Neural cell (in vitro differentiated cells): ENCODE measurements at regions not wholly inside any gene's neighbourhood (a gene's known extent, or its start where the extent isn't known, plus 50 kb on each side); places are given as distances from the start of the nearest gene placed in this dataset.

Experiments used
- H2AFZ ChIP-seq: fragments of 200-600, 300-800 bp; sonication (generic), shearing (Covaris generic); 2 replicates; pipeline ENCODE4 v1.6.0; 2014; ENCODE audit warnings: low read depth, mild to moderate bottlenecking, antibody characterized with exemption, low read length, moderate library complexity
- H3F3A ChIP-seq: fragments of 200-600 bp; shearing (Covaris generic); 2 replicates; pipeline ENCODE4 v1.6.1; 2016; ENCODE audit warnings: mild to moderate bottlenecking, moderate library complexity, mixed read lengths, antibody characterized with exemption, low read length; ENCODE audit not compliant: insufficient read depth, poor library complexity, severe bottlenecking
- H3K27ac ChIP-seq: fragments of 200-600, 300-800 bp; sonication (generic), shearing (Covaris generic); 2 replicates; pipeline ENCODE4 v1.5.1; 2014; ENCODE audit warnings: mild to moderate bottlenecking, low read length, moderate library complexity
- H3K27me3 ChIP-seq: fragments of 300-800, 200-600 bp; sonication (generic), shearing (Covaris generic); 2 replicates; pipeline ENCODE4 v1.6.0; 2014; ENCODE audit warnings: mild to moderate bottlenecking, low read depth, low read length, moderate library complexity; ENCODE audit not compliant: insufficient read depth
- H3K36me3 ChIP-seq: fragments of 300-800, 200-600 bp; sonication (generic), shearing (Covaris generic); 2 replicates; pipeline ENCODE4 v1.5.1; 2014; ENCODE audit warnings: mild to moderate bottlenecking, antibody characterized with exemption, low read length, moderate library complexity; ENCODE audit not compliant: insufficient read depth
- H3K4me2 ChIP-seq: fragments of 300-800, 200-600 bp; sonication (generic), shearing (Covaris generic); 2 replicates; pipeline ENCODE4 v1.6.0; 2014; ENCODE audit warnings: mild to moderate bottlenecking, low read length
- H3K4me3 ChIP-seq: fragments of 300-800, 200-600 bp; sonication (generic), shearing (Covaris generic); 2 replicates; pipeline ENCODE4 v1.5.1; 2014; ENCODE audit warnings: mild to moderate bottlenecking, low read length, moderate library complexity
- H3K79me2 ChIP-seq: fragments of 200-600 bp; shearing (Covaris generic); replicated peaks from 2 replicates; pipeline ENCODE4 v1.6.0; 2014; ENCODE audit warnings: mild to moderate bottlenecking, low read length, moderate library complexity; ENCODE audit not compliant: insufficient read depth
- H3K9ac ChIP-seq: fragments of 300-800, 200-600 bp; sonication (generic), shearing (Covaris generic); 2 replicates; pipeline ENCODE4 v1.6.1; 2016; ENCODE audit warnings: mild to moderate bottlenecking, low read length, mixed read lengths
- H3K9me2 ChIP-seq: fragments of 200-600 bp; shearing (Covaris generic); 2 replicates; pipeline ENCODE4 v1.6.1; 2016; ENCODE audit warnings: mild to moderate bottlenecking, low read length, mixed read lengths; ENCODE audit not compliant: insufficient read depth
- H3K9me3 ChIP-seq: fragments of 200-600, 300-800 bp; sonication (generic), shearing (Covaris generic); 2 replicates; pipeline ENCODE4 v1.6.1; 2016; ENCODE audit warnings: mild to moderate bottlenecking, mixed run types, low read length, moderate library complexity, mixed read lengths
- H4K20me1 ChIP-seq: fragments of 200-600 bp; shearing (Covaris generic); 2 replicates; pipeline ENCODE4 v1.6.1; 2016; ENCODE audit warnings: mild to moderate bottlenecking, mixed run types; ENCODE audit not compliant: insufficient read depth
- EP300 ChIP-seq: fragments of 450-650 bp; conservative IDR thresholded peaks from 2 replicates; pipeline ENCODE4 v1.6.1; 2014; ENCODE audit warnings: antibody characterized with exemption, mild to moderate bottlenecking, moderate library complexity; ENCODE audit not compliant: poor library complexity, severe bottlenecking
- EZH2 ChIP-seq: fragments of 200-600, 300-800 bp; shearing (Covaris generic), sonication (generic); IDR thresholded peaks from 2 replicates; pipeline ENCODE4 v1.6.1; 2014; ENCODE audit warnings: antibody characterized with exemption, low read length, borderline replicate concordance, mild to moderate bottlenecking; ENCODE audit not compliant: insufficient read depth, poor library complexity, severe bottlenecking
- MXI1 ChIP-seq: fragments of 450-650 bp; conservative IDR thresholded peaks from 2 replicates; pipeline ENCODE4 v1.6.1; 2014; ENCODE audit warnings: antibody characterized with exemption, mild to moderate bottlenecking; ENCODE audit not compliant: poor library complexity, severe bottlenecking
- POLR2AphosphoS5 ChIP-seq: IDR thresholded peaks from 2 replicates; pipeline ENCODE4 v1.6.1; 2012
- RAD21 ChIP-seq: fragments of 450-650 bp; conservative IDR thresholded peaks from 2 replicates; pipeline ENCODE4 v1.6.1; 2014; ENCODE audit warnings: antibody characterized with exemption, mild to moderate bottlenecking, moderate library complexity
- SMC3 ChIP-seq: fragments of 450-650 bp; conservative IDR thresholded peaks from 2 replicates; pipeline ENCODE4 v1.6.1; 2014; ENCODE audit warnings: antibody characterized with exemption, mild to moderate bottlenecking, moderate library complexity; ENCODE audit not compliant: poor library complexity
- TAF1 ChIP-seq: IDR thresholded peaks from 2 replicates; pipeline ENCODE4 v1.6.1; 2012; ENCODE audit warnings: low read depth
- TF ChIP-seq, protein P1 (sequence below): fragments of 450-650 bp; IDR thresholded peaks from 2 replicates; pipeline ENCODE4 v1.5.1; 2014; ENCODE audit warnings: antibody characterized with exemption, mild to moderate bottlenecking, moderate library complexity; ENCODE audit not compliant: poor library complexity, severe bottlenecking
- TF ChIP-seq, protein P2 (sequence below): IDR thresholded peaks from 2 replicates; pipeline ENCODE4 v1.6.1; 2012; ENCODE audit warnings: borderline replicate concordance

DNA sequence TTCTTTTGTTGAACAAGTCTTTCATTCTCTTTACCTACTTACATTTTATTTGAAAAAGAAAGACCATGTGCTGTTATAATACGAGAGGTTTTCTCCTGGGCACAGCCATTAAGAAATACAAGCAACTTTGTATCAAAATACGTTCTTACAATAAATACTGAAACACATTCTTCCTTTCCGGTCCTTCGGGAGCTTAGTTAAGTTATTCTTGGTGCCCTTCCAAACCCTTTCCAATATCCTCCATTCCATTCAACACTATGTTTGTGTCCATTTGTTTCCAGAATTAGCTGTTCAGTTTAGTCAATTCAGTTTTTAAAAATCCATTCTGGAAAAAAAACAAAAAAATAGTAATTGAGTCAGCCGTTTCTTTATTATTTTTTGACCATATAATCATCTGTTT is 746.8 kb upstream of the SLC10A2 start:
- Histone ChIP-seq H3K4me3 (no peak overlapping the region), H4K20me1 (no peaks in the 10 kb centered on the region), H2AFZ (no peak overlapping the region), H3K9me3 (no peaks in the 10 kb centered on the region), H3K4me2 (no peak overlapping the region), H3K27me3 (no peaks in the 10 kb centered on the region), H3K27ac (no peak overlapping the region), H3K9ac (no peak overlapping the region), H3F3A (no peaks in the 10 kb centered on the region), H3K79me2 (no peaks in the 10 kb centered on the region), H3K36me3 (no peaks in the 10 kb centered on the region), H3K9me2 (no peaks in the 10 kb centered on the region)
- no peak for TF ChIP-seq EZH2
- TF ChIP-seq, protein P1, sequence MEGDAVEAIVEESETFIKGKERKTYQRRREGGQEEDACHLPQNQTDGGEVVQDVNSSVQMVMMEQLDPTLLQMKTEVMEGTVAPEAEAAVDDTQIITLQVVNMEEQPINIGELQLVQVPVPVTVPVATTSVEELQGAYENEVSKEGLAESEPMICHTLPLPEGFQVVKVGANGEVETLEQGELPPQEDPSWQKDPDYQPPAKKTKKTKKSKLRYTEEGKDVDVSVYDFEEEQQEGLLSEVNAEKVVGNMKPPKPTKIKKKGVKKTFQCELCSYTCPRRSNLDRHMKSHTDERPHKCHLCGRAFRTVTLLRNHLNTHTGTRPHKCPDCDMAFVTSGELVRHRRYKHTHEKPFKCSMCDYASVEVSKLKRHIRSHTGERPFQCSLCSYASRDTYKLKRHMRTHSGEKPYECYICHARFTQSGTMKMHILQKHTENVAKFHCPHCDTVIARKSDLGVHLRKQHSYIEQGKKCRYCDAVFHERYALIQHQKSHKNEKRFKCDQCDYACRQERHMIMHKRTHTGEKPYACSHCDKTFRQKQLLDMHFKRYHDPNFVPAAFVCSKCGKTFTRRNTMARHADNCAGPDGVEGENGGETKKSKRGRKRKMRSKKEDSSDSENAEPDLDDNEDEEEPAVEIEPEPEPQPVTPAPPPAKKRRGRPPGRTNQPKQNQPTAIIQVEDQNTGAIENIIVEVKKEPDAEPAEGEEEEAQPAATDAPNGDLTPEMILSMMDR = no peak
- no peak for TF ChIP-seq MXI1
- no peak for TF ChIP-seq SMC3

DNA sequence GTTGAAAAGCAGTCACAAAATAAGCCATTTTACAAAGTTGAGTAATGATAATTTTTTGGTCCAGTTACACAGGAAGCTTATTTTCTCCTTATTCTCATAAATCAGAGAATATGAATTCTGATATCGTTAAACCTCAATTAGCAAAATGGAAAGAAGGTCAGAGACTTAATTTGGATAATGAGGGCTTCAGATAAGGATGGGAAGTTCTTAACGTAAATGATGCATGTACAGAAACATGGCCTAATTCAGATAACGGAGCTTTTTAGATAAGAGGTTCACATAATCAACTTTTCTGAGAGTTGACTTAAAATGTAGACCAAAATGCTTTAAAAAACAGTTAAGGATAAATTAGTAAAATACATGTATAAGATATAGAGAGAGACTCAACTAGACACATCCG is 746.3 kb upstream of the SLC10A2 start:
- H3K36me3 ChIP-seq = no peaks in the 10 kb centered on the region
- H3K9me3 ChIP-seq = no peaks in the 10 kb centered on the region
- TF ChIP-seq RAD21 (no peak), POLR2AphosphoS5 (no peak)
- TF ChIP-seq, protein P2, sequence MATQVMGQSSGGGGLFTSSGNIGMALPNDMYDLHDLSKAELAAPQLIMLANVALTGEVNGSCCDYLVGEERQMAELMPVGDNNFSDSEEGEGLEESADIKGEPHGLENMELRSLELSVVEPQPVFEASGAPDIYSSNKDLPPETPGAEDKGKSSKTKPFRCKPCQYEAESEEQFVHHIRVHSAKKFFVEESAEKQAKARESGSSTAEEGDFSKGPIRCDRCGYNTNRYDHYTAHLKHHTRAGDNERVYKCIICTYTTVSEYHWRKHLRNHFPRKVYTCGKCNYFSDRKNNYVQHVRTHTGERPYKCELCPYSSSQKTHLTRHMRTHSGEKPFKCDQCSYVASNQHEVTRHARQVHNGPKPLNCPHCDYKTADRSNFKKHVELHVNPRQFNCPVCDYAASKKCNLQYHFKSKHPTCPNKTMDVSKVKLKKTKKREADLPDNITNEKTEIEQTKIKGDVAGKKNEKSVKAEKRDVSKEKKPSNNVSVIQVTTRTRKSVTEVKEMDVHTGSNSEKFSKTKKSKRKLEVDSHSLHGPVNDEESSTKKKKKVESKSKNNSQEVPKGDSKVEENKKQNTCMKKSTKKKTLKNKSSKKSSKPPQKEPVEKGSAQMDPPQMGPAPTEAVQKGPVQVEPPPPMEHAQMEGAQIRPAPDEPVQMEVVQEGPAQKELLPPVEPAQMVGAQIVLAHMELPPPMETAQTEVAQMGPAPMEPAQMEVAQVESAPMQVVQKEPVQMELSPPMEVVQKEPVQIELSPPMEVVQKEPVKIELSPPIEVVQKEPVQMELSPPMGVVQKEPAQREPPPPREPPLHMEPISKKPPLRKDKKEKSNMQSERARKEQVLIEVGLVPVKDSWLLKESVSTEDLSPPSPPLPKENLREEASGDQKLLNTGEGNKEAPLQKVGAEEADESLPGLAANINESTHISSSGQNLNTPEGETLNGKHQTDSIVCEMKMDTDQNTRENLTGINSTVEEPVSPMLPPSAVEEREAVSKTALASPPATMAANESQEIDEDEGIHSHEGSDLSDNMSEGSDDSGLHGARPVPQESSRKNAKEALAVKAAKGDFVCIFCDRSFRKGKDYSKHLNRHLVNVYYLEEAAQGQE = no peak
- H3K4me3 ChIP-seq = no peak overlapping the region
- no peaks in the 10 kb centered on the region for H3K79me2 ChIP-seq
- no peak overlapping the region for H3K4me2 ChIP-seq
- H3F3A ChIP-seq = no peaks in the 10 kb centered on the region
- H2AFZ ChIP-seq = no peak overlapping the region
- H4K20me1 ChIP-seq = no peaks in the 10 kb centered on the region
- no peaks in the 10 kb centered on the region for H3K27me3 ChIP-seq
- H3K9ac ChIP-seq = no peak overlapping the region
- H3K27ac ChIP-seq = no peak overlapping the region
- H3K9me2 ChIP-seq = no peaks in the 10 kb centered on the region

DNA sequence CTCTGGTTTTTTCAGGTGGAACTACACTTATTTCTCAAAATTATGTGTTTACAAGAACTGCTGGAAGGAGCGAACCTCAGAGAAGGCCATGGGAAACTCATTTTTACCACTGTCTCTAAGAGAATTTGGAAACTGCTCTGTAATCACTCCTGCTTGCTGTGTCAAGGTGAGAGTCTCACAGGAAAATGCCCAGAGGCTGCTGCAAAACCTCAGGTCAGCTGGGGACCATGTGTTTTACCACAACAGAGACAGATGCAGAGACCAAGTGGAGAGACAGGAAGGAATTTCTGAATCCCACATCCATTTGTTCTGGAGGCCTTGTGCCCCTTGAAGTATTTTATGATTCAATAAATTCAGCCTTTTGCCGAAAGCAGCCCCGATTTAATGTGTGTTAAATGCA is 743.8 kb upstream of the SLC10A2 start:
- Histone ChIP-seq H3K9me2 (no peaks in the 10 kb centered on the region), H2AFZ (no peak overlapping the region), H3F3A (no peaks in the 10 kb centered on the region), H3K4me3 (no peak overlapping the region), H3K4me2 (no peak overlapping the region), H3K9ac (no peak overlapping the region), H3K9me3 (no peaks in the 10 kb centered on the region), H3K27ac (no peak overlapping the region), H3K36me3 (no peaks in the 10 kb centered on the region), H4K20me1 (no peaks in the 10 kb centered on the region), H3K79me2 (no peaks in the 10 kb centered on the region), H3K27me3 (no peaks in the 10 kb centered on the region)
- TF ChIP-seq TAF1 = no peak
- no peak for TF ChIP-seq POLR2AphosphoS5
- no peak for TF ChIP-seq SMC3
- TF ChIP-seq, protein P2 = no peak
- TF ChIP-seq EP300 = no peak
- TF ChIP-seq, protein P1 = no peak
- TF ChIP-seq RAD21 = no peak
- TF ChIP-seq EZH2 = no peak
- no peak for TF ChIP-seq MXI1
